ENCODE measurements at regions not wholly inside any gene's neighbourhood (a gene's known extent, or its start where the extent isn't known, plus 50 kb on each side); places are given as distances from the start of the nearest gene placed in this dataset.

- DNase-seq (ENCODE audit: low spot score in 2 of 2) = no peak
- intact Hi-C loops (cut with DNase I; ENCODE audit: low total_unique reads) = no loop called here
- WGBS, 2 donors = 84 to 94% methylated on average over 3 of the region's 3 CpGs
- no peak overlapping the region for H3K4me3 ChIP-seq (ENCODE audit: low read depth, poor library complexity, severe bottlenecking)
- no peak for TF ChIP-seq CTCF (IDR thresholded peaks at IDR 0.05)
- TF ChIP-seq POLR2A (IDR thresholded peaks at IDR 0.05) = no peak
These were observed 761.3 kb downstream of the HDGFL1 start for GRCh38 chr6:23330632-23331031.

GRCh38 chr6:23334360-23334759 lies 765.0 kb downstream of the HDGFL1 start:
- no peak overlapping the region for H3K4me3 ChIP-seq (ENCODE audit: low read depth, poor library complexity, severe bottlenecking)
- intact Hi-C loops (cut with DNase I; ENCODE audit: low total_unique reads) = no loop called here
- TF ChIP-seq CTCF (IDR thresholded peaks at IDR 0.05) = no peak
- TF ChIP-seq POLR2A (IDR thresholded peaks at IDR 0.05) = no peak
- 63 to 65% methylated on average over 5 of the region's 5 CpGs for WGBS, 2 donors
- DNase-seq (ENCODE audit: low spot score in 2 of 2) = no peak

- intact Hi-C loops (cut with DNase I; ENCODE audit: low total_unique reads) = no loop called here
- TF ChIP-seq CTCF (IDR thresholded peaks at IDR 0.05) (no peak), POLR2A (IDR thresholded peaks at IDR 0.05) (no peak)
- H3K4me3 ChIP-seq (ENCODE audit: low read depth, poor library complexity, severe bottlenecking) = no peak overlapping the region
- no peak for DNase-seq (ENCODE audit: low spot score in 2 of 2)
- 94 to 98% methylated on average over 2 of the region's 2 CpGs for WGBS, 2 donors
These were observed 766.5 kb downstream of the HDGFL1 start for GRCh38 chr6:23335894-23336293.

GRCh38 chr6:23339268-23339667 lies 769.9 kb downstream of the HDGFL1 start:
- DNase-seq (ENCODE audit: low spot score in 2 of 2) = no peak
- intact Hi-C loops (cut with DNase I; ENCODE audit: low total_unique reads) = no loop called here
- no peak overlapping the region for H3K4me3 ChIP-seq (ENCODE audit: low read depth, poor library complexity, severe bottlenecking)
- no peak for TF ChIP-seq CTCF (IDR thresholded peaks at IDR 0.05)
- no peak for TF ChIP-seq POLR2A (IDR thresholded peaks at IDR 0.05)
- 91 to 96% methylated on average over 3 of the region's 3 CpGs for WGBS, 2 donors

GRCh38 chr6:23340271-23340670 lies 770.9 kb downstream of the HDGFL1 start:
- intact Hi-C loops (cut with DNase I; ENCODE audit: low total_unique reads) = no loop called here
- TF ChIP-seq POLR2A (IDR thresholded peaks at IDR 0.05) = no peak
- TF ChIP-seq CTCF (IDR thresholded peaks at IDR 0.05) = no peak
- DNase-seq (ENCODE audit: low spot score in 2 of 2) = no peak
- H3K4me3 ChIP-seq (ENCODE audit: low read depth, poor library complexity, severe bottlenecking) = no peak overlapping the region
- WGBS, 2 donors = 59 to 61% methylated on average over 3 of the region's 3 CpGs

- TF ChIP-seq POLR2A (IDR thresholded peaks at IDR 0.05) (no peak), CTCF (IDR thresholded peaks at IDR 0.05) (no peak)
- no peak overlapping the region for H3K4me3 ChIP-seq (ENCODE audit: low read depth, poor library complexity, severe bottlenecking)
- no peak for DNase-seq (ENCODE audit: low spot score in 2 of 2)
- intact Hi-C loops (cut with DNase I; ENCODE audit: low total_unique reads) = no loop called here
- 73 to 83% methylated on average over 5 of the region's 5 CpGs for WGBS, 2 donors
These were observed 774.4 kb downstream of the HDGFL1 start for GRCh38 chr6:23343610-23344306.
